ENCODE measurements at regions not wholly inside any gene's neighbourhood (a gene's known extent, or its start where the extent isn't known, plus 50 kb on each side); places are given as distances from the start of the nearest gene placed in this dataset.

DNA sequence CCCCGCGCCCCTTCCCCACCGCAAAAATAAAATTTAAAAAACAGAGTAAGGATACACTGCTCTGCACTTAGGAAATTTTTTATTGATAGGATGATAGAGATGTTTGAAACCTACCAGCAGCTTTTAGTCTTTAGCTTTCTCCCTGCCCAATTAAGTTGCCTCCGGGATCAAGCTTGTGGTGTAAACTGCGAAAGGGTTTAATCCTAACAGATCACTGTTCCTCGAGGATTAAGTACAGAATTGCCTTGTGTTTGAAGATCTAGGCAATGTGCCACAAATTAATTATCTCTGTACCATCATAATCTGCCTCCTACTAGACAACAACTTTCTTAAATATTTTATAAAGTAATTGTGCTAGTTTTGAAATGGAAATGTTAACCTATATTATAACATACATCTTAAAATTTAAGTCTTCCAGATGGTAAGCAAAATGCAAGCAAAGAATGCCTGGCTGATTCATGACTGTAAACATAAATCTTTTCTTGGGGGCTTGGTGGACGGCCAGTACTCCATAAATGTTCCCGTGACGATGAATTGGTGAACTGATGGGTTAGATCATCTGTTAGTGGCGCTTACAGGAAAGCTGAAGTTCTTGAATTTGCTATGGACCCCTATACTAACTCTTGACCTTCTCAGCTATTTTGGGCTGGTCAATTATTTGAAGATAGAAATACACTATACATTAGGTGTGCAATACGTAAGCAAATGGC lies 58.0 kb upstream of the ARHGAP18 start:
- TF ChIP-seq, protein P1, sequence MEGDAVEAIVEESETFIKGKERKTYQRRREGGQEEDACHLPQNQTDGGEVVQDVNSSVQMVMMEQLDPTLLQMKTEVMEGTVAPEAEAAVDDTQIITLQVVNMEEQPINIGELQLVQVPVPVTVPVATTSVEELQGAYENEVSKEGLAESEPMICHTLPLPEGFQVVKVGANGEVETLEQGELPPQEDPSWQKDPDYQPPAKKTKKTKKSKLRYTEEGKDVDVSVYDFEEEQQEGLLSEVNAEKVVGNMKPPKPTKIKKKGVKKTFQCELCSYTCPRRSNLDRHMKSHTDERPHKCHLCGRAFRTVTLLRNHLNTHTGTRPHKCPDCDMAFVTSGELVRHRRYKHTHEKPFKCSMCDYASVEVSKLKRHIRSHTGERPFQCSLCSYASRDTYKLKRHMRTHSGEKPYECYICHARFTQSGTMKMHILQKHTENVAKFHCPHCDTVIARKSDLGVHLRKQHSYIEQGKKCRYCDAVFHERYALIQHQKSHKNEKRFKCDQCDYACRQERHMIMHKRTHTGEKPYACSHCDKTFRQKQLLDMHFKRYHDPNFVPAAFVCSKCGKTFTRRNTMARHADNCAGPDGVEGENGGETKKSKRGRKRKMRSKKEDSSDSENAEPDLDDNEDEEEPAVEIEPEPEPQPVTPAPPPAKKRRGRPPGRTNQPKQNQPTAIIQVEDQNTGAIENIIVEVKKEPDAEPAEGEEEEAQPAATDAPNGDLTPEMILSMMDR (IDR thresholded peaks at IDR 0.05; ENCODE audit: insufficient read depth, missing control alignments) = no peak
- FAIRE-seq (peak; percentile 78), DNase-seq (ENCODE audit: insufficient read length, low spot score) (peak; percentile 17)

DNA sequence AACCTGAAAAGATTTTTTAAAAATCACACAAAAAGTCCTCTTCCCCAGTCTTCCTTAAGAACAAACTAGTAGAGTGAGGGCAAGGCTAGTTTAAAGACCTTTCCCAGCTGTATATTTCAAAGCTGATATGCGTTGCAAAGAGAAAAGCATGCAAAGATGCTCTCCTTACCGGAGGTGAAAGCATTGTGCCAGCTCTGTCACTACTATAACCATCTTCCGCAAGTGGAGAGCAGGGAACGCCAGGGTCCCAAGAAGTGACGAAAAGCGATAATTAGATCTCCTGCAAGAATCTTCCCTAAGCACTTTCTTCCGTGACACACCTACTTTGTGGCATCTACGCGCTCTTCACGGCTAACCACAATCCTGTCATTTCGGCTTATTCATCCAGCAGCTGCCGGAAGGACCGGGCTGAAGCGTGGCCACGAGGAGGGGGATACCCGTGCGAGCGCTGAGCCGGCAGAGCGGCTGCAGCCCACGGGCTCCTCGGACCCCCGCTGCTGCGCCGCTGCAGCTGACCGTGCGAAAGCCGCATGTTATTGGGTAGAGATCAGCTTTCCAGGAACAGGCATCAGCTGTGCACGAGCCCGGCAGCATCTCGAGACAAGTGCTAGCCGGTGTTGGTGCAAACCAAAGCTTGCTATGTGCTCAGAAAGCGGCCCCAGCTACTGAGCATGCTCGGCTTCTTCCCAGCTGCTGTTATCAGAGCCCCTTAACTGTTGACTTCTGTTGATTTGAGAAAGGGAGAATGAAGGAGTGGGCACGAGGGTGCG lies 57.2 kb upstream of the ARHGAP18 start:
- DNase-seq (ENCODE audit: insufficient read length, low spot score) (no peak), FAIRE-seq (no peak)
- TF ChIP-seq, protein P1 (IDR thresholded peaks at IDR 0.05; ENCODE audit: insufficient read depth, missing control alignments) = no peak

- DNase-seq (ENCODE audit: insufficient read length, low spot score) (no peak), FAIRE-seq (no peak)
- TF ChIP-seq, protein P1 (IDR thresholded peaks at IDR 0.05; ENCODE audit: insufficient read depth, missing control alignments) = no peak
Measured at GRCh38 chr6:129764761-129765407, 54.9 kb upstream of the ARHGAP18 start.

GRCh38 chr6:129759796-129760605 lies 50.0 kb upstream of the ARHGAP18 start:
- TF ChIP-seq, protein P1 (IDR thresholded peaks at IDR 0.05; ENCODE audit: insufficient read depth, missing control alignments) = no peak
- FAIRE-seq (no peak), DNase-seq (ENCODE audit: insufficient read length, low spot score) (no peak)

All from D721Med (cell line).